GM19351 (cell line): ENCODE measurements at regions not wholly inside any gene's neighbourhood (a gene's known extent, or its start where the extent isn't known, plus 50 kb on each side); places are given as distances from the start of the nearest gene placed in this dataset.
"Not testable (repeated sequence)": the region's sequence is repeated elsewhere in the genome, so short reads cannot be mapped to it uniquely, and the experiment has no call there.

Experiments
- ATAC-seq: cut with Tn5 transposase; IDR thresholded peaks from one replicate; pipeline ENCODE4 v1.9.1; 2021; ENCODE audit warnings: mild to moderate bottlenecking, moderate library complexity; ENCODE audit not compliant: unreplicated experiment

DNA sequence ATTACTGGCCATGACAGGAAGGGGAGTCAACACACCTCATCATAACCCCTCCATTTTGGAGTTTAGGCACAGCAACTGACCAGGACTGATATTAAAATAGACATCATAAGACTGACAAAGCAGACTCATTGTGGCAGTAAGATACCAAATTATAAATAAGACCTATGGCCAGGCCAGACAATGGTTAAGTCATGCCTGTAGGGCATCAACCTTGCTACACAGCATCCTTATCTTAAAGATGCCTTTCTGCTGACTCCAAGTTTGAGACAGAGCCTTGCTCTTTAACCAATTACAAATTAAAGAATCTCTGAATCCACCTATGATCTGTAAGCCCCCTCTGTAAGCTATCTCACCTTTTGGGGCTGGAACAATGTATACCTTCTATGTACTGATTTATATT, 65.5 kb downstream of the VCX2 start:
- no peak for ATAC-seq

DNA sequence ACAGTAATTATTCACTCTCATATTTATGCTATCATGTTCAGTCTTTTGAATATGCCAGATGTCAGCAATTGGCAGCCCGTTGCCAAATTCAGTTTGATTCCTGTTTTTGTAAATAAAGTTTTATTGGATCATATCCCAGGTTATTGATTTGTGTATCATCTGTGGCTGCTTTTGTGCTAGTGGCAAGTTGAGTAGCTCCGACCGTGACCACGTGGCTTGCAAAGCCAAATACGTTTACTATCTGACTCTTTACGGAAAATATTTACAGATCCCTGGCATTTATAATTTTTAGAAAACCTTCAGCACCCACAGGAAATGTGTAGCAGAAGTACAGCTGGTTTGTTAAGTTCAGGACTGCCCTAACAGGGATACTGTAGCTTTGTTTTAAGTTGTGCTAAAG, 67.4 kb downstream of the VCX2 start:
- no peak for ATAC-seq

DNA sequence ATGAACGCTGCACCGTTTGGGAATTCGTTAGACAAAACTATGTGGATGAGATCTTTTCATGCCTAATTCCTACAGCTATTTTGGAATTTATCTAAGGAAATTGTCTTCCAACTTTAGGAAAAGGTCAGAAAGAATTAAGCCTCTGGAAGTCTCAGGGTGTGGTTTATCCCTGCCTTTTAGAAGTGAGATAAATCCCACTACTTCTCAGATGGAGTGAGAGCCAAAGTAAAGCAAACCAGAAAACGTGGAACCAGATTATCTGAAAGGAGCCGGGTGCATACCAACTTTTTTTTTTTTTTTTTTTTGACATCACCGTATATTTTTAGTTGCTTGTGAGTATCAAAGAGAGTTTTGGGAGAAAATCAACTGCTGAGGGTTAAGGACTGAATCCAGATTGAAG, 79.6 kb downstream of the VCX2 start:
- no peak for ATAC-seq

DNA sequence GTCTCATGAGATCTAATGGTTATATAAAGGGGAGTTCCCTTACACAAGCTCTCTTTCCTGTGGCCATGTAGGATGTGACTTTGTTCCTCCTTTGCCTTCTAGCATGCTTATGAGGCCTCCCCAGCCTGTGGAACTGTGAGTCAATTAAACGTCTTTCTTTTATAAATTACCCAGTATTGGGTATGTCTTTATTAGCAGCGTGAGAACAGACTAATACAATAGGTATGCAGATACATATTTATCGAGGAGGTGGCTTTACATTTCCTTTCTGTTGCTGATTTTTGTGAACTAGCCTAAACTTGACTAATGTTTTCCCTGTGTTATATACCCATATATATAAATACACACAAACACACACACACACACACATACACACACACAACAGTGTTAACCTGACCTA, 80.2 kb downstream of the VCX2 start:
- ATAC-seq: no peak

DNA sequence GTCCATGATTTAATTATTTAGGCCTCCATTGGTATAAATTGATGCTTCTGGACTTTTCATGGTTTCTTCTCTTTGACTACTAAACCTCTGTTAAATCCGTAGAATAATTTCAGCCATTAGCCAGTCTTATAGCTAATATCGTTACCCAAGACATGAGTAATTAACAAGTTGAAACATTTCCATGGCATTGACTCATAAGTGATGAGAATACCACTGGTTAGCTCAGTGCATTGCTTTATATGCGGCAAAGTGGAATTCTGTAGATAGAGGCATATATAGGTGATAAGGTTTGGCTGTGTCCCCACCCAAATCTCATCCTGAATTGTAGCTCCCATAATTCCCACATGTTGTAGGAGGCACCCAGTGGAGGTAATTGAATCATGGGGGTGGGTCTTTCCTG, 80.6 kb downstream of the VCX2 start:
- ATAC-seq: no peak

DNA sequence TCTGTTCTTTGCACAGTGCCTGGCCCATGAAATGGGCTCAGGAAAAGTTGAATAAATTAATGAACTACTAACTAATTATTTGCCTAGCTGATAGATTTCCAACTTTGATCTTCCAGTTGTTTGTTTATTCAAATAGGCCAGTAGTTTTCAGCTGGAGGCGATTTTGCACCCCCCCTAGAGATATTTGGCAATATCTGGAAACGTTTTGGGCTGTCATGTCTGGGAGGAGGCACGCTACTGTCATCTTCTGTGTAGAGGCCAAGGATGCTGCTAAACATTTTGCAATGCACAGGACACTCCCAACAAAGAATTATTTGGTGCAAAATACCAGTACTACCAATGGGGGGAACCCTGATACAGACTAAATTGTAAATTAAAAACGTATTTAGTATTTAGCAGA, 81.9 kb downstream of the VCX2 start:
- no peak for ATAC-seq

DNA sequence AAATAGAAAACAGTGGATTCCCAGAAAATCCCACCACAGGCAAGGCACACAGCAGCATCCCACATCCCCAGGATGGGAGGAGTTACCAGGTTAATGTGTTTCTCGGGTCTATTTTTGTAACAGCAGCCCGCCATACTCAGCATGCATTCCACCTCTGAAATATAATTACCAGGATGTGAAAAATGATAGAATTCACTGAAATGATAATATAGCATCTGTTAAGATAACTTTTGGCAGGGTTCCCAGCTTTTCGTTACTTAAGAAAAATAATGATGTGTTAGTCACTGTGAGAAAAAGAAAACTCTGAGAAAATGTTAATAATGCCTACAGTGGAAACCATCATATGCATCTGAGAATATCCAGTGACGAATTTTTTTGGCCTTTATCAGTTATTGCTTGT, 87.1 kb downstream of the VCX2 start:
- ATAC-seq: no peak

DNA sequence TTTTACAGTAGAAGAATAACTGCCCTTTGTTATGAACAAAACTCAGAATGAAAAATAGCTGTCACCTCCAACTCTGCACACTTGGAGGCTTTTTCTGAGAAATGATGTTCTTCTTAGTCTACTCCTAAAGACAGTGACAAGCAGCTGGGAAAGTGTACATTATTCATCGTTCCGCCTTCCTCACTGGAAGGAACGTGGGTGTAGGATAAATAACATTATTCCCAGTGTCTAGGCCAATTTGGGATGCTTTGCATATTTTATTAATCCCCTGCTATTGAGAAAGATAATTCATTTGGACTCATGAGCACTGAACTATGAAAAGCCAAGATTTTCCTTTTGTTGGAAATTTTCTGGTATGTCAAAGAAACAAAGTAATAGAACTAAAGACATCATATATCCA, 87.8 kb downstream of the VCX2 start:
- no peak for ATAC-seq

DNA sequence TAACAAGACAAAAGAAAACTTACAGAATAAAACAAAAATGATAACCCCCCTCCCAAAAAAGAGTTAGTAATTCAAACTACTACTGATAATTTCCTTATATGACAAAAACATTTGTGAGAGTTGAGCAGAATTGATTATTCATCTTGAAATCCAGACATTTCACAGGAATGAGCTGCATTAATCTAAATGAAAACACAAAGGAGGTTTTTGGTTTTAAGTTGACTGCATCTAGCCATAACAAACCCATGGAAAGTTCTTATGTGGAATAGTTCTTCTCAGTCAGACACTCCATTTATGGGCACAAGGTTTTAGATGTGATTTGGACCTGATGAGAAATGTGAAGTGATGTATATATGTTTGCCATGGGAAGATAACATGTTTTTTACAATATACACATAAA, 95.4 kb downstream of the VCX2 start:
- ATAC-seq: no peak

DNA sequence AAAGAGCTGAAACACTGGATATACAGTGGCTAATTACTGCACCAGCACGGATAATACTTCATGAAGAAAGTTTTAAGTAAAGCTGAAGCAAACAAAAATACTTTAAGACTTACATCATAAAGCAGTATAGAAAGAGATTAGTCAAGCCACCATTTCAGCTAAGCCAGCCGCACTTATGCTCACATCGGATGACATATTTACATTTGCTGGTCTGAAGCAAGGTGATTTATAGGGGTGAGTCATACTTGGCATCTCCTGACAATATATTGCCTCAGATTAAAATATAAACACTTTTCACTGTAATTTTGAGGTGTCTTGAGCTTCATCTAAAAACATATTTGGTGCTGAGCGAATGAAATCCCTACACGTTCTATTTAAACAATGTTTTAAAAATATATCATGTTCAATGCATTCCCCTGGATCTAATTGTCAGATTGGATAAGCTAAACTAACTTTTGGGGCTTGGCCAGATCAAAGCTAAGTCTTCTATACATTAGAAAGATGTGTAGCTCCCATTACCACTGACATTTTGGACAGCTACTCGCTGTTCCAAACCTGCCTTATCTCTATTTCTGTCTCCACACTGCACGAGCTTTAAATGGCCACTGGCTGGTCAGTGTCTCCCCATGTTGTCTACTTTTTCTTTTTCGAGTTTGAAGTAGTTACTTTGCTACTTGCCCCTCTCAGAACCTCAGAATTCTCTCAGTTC, 103.2 kb downstream of the VCX2 start:
- no peak for ATAC-seq

DNA sequence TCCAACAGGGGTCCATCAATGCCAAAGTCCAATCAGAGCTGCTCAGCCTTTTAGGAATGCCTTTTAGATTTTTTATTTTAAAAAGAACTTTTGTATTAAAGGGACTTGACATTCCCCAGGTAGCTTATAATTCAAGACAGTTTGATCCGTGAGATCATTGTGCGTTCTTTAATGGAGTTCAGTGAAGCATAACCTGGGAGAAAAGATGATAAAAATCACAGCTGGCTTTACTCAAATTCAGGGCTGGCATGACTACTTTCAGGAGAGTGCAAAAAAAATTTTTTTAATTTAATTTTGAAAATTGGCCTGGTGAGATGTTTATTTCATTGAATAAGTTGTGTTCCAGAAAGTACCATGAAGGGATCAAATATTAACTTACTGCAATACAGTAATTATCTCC, 118.2 kb downstream of the VCX2 start:
- no peak for ATAC-seq

DNA sequence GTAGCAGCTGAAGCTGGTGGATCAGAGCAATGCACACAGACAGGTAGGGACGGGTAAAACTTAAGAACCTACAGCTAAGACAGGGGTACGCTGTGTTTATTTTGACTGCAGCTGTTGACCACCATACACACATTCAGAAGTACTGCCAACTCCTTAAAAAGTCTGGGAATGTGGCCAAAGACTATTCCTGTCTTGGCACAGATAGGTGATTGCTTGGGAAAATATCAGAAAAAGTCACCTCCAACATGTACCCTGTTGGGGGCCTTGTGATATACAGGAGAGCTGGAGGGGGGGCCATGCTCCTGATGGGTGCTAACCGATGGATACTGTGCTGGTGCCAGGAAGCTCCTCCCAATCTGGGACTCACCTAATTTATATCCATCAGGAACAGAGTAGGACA, 121.2 kb downstream of the VCX2 start:
- ATAC-seq: no peak

DNA sequence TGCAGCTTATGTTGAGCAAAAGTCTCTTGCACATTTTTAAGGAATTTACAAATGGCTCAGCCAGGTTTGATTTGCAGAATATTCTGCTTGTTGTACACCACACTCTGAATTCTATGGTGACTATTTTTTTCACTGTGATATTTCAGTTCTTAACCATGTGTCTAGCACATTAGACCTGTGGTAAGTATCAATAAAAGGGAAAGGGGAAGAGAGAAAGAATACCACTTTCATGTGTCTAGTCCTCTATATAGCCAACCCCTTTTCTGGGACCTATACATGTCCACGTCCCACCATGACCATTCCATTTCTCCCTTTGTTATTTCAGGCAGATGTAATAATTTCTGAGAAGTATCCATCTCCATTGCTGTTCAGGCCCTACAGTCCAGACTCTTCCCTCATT, 121.3 kb upstream of the PNPLA4 start:
- ATAC-seq: peak; percentile 69

DNA sequence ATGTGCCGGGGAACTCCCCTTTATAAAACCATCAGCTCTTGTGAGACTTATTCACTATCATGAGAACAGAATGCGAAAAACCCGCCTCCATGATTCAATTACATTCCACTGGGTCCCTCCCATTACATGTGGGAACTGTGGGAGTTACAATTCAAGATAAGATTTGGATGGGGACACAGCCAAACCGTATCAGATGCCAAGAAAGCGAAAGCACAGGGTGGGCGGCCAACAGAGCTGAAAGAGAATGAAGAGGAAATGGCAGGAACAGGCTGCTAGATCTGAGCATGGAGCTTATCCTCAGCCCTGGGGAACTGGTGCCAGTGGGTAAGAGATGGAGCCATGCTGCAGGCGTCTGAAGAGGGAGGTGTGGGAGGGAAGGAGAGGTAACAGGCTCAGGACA, 117.7 kb upstream of the PNPLA4 start:
- no peak for ATAC-seq

DNA sequence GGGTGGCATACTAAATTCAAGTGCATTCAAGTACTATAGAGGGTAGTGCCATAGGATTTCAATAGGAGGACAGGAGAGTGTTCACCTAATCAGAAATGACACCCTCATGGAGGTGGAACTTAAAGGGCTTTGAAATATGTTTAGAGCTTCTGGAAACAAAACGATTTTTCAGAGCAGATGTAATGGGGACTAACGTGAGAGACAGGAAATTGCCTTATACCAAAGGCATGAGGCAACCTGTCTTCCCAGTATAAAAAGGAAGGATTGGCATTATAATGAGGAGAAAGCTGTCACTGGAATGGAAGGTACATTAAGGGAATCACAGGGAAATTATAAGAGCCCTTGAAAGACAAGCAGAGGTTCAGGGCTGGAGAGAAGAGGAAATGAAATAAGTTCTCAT, 116.3 kb upstream of the PNPLA4 start:
- no peak for ATAC-seq

DNA sequence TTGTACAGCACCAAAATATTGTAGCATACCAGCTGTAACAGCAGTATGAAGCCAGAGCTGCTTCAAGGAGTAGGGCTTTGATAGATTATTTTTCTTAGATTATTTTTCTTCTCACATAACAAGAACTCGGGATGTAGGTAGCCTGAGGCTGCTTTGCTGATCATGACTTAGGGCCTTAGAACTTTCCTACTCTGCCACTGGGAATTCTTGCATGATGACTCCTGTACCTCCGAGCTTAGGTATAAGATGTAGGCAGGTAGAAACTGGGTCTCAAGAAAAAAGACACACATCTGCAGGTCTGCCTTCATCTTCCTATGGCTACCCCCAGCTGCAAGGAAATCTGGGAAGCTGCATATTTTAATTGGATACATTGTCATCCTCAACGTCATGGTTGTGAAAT, 115.9 kb upstream of the PNPLA4 start:
- no peak for ATAC-seq

DNA sequence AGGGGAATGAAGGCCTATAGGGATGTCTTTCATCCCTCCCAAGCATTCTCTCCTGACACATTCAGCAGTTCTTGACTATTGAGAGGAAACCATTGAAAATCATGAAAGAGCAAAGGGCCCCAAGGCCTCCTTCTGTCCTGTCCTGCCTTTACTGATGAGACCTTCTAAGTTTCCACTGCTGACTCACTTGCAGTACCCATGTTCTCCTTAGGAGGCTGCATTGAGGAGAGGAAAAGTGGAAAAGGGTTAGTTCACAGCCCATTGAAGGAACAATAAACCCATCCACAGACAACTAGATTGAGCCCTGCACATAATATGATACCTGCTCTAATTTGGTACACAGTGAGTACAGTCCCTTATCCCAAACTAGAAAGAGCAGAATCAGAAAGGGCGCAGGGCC, 115.1 kb upstream of the PNPLA4 start:
- no peak for ATAC-seq

DNA sequence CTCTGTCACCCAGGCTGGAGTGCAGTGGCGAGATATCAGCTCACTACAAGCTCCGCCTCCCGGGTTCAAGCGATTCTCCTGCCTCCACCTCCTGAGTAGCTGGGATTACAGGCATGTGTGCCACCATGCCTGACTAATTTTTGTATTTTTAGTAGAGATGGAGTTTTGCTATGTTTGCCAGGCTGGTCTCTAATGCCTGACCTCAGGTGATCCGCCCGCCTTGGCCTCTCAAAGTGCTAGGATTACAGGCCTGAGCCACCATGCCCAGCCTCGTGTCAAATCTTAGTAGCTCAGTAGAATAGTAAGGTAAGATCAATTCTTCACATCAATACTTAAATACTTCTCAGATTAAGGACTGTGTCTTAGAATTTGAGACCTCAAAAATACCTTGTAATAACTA, 112.5 kb upstream of the PNPLA4 start:
- ATAC-seq: not testable (repeated sequence)

DNA sequence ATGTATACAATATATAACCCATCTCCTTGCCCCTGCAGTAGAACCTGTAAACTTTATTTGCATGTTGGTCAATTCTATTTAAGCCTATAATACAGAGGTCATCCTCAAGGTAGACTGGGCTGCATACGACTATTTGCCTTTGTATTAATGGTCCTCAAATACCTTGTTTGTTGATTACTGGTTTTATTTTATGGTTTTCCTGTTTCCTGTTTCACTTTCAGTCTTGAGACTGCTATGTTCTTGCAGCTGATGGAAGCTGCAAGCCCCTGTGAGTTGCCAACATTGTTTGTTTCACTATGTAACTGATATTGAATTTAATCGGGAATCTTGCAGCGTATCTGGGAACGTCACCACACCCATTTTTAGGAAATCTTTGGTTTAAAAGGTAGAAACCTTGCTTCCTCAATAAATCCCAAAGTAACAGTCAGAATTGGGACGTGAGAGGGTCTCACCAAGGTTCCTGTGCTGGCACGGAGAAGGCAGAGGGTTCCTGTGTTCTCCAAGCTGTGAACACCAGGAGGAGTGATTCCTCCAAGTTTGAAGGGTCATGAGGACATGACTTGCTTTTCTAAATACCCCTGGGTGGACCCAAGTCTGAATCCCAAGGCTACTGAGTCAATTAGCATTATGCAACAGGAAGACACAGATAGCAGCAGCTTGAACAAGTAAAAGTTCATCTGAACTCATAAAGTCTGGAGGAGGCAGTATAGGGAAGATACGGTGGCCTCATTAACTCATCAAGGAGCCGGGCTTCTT, 110.6 kb upstream of the PNPLA4 start:
- peak; percentile 59 for ATAC-seq

DNA sequence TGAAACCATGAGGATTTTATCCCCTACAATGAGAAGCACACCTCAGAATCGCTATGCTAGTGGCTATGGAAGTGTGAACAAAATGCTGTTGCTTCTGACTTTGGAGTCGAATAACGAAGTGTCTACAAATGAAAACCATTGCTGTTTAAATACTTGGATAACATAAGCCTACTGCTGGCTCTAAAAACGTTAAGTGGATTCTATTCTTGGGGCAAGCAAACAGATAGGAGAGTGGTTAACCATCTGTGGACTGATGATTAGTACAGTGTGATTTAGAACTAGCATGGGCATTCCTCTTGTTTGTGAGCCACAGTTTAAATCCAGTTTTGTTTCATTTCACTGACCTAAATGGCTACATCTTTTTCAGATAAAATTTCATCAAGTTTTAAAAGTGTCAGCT, 109.7 kb upstream of the PNPLA4 start:
- ATAC-seq: no peak

DNA sequence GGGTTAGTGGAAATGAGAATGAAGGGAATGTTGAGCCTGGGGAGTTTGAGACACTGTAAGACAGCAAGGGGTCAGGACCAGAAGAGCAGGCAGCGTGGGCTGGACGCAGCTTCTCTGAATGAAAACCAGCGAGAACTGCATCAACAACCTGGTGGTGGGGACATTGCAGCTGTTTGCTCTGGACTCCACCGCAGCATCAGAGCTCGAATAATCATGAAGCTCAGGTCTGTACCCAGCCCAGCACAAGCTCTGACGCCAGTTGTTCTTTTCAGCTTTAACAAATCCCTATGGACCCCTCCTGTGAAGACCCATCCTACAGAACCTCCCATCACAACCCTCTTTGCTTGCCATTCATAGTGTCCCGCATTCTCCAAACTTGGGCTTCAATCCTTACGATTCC, 106.8 kb upstream of the PNPLA4 start:
- no peak for ATAC-seq

DNA sequence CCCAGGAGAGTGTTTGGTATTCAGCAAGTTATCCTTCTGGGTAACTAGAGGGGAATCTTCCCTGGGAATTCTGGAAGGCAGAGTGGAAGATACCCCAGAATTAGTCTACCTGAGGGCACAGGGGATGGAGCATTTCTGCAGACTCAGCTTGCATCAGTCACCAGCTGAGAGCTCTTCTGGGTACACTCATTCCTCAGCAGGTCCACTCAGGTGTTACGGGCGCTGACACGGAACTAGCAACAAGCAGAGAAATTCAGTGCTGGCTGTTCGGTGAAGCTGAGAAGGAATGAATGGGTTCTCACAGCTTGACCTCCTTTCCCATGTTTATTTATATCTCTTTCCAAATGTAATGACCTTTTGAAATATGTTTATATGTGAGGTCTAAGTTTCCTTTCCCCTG, 106.0 kb upstream of the PNPLA4 start:
- no peak for ATAC-seq

DNA sequence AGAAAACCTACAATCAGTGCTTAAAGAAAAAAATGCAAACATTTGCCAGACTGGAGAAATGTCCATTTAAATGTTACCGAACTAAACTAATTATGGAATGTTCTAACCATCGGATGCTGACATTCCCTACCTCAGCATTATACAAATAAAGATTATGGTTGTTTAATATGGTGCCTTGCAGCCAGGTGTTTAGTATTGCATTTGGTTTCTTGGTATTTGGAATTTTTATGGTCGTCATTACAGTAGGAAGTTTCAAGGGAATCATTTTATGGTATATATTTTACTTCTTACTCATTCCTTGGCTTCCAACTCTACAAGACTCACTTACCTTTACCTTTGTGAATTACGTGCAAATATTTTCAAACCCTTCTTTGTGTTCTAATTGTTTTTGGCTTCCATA, 103.1 kb upstream of the PNPLA4 start:
- no peak for ATAC-seq
